ENCODE measurements at regions not wholly inside any gene's neighbourhood (a gene's known extent, or its start where the extent isn't known, plus 50 kb on each side); places are given as distances from the start of the nearest gene placed in this dataset.
"Not testable (repeated sequence)": the region's sequence is repeated elsewhere in the genome, so short reads cannot be mapped to it uniquely, and the experiment has no call there.

DNA sequence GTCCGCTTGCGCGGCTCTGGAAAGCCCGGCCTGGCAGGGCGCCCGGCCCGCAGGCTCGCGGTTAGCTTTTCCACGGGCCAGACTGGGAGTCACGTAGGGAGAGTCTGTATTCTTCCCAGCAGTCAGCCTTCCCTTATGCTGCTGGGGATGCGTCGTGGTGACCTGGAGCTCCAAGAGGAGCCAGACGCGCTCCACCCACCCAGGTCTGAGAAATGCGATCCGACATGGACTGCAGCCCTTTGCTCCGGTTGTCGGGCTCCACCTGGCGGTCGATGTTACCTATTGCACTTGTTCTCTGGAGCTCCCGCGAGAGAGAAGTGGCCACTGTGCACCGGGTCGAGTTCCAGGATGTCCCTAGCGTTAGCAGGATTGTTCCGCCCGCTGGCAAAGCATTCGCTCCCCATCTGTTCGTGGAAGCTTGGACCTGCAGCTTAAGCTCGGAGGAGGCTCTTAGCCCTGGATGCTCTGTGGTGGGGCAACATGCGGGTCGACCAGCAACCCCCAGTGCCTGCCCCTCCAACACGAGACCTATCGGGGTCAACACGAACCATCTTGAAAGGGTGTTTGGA lies 367.4 kb downstream of the SPATA31A6 start:
- in situ Hi-C loops (cut with MboI; ENCODE audit: low sequenced_read_pairs, unreplicated experiment); DNase-seq (ENCODE audit: low spot score): not testable (repeated sequence)

DNA sequence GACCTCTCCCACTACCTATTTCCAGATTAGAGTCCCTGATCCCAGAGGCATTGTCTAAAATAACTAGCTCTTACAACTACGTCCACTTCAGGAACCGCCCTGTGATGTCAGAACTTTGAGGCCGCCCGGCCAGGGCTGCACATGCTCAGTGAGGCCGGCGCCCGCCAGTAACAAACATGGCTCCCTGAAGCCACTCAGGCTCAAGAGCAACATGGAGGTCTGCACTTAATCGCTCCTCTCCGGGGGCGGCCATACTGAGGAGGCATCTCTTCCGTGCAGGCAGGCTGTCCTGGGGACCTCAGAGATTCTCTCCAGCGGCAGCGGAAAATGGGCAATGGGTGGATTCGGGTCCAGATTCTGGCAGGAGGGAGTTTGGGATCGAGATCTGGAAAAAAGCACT lies 385.1 kb downstream of the SPATA31A6 start:
- in situ Hi-C loops (cut with MboI; ENCODE audit: low sequenced_read_pairs, unreplicated experiment); DNase-seq (ENCODE audit: low spot score): not testable (repeated sequence)

DNA sequence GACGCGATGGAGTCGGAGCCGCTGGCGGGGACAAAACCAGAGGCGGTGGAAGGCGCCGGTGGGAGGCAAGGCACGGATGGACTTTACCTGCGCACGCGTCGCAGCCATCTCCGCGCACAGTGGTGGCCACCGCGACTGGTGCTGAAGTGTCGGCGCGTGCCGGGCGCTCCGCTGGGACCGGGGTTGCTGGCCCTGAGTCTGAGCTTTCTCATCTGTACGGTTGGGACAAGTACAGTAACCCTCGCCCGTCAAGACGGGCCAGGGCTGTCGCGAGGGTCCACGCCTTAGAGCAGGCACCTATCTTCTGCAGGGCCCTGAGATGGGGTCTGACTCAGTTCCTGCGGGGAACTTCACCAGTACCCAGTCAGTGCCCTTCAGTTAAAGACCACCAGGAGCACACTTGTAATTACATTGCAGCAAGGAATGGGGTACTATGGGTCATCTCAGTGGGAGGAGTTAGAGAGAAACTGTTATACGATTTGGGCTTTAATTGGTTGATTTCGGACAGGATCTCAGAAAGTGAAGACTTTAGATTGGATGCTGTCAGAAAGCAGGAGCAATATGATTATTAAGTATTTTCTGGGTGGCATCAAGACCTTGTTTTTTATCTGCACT lies 385.6 kb downstream of the SPATA31A6 start:
- in situ Hi-C loops (cut with MboI; ENCODE audit: low sequenced_read_pairs, unreplicated experiment); DNase-seq (ENCODE audit: low spot score): not testable (repeated sequence)

DNA sequence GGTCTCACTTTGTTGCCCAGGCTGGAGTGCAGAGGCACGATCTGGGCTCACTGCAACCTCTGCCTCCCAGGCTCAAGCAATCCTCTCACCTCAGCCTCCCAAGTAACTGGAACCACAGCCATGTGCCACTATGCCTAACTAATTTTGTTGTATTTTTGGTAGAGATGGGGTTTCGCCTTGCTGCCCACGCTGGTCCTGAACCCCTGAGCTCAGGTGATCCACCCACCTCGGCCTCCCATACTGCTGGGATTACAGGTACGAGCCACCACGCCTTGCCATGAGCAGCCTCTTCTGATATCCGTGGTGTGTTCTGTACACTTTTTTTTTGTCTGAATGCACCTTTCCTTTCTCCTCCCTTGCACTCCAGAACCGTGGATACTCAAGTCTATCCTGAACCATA lies 394.4 kb downstream of the SPATA31A6 start:
- DNase-seq (ENCODE audit: low spot score); in situ Hi-C loops (cut with MboI; ENCODE audit: low sequenced_read_pairs, unreplicated experiment): not testable (repeated sequence)
